HEK293 (cell line): ENCODE measurements at regions not wholly inside any gene's neighbourhood (a gene's known extent, or its start where the extent isn't known, plus 50 kb on each side); places are given as distances from the start of the nearest gene placed in this dataset.

Source experiments
- CTCF ChIP-seq: fragments of 450-650 bp; formaldehyde crosslinking; IDR thresholded peaks from 2 replicates; pipeline ENCODE4 v1.5.1; 2016; ENCODE audit warnings: missing biosample characterization, missing genetic modification characterization
- REPIN1 ChIP-seq: fragments of 450-650 bp; formaldehyde crosslinking; IDR thresholded peaks from 2 replicates; pipeline ENCODE4 v1.5.1; 2017; ENCODE audit warnings: missing biosample characterization, missing genetic modification characterization, low read depth
- ZNF354C ChIP-seq: fragments of 450-650 bp; formaldehyde crosslinking; IDR thresholded peaks from 2 replicates; pipeline ENCODE4 v1.5.1; 2016; ENCODE audit warnings: missing biosample characterization, missing genetic modification characterization, low read depth, borderline replicate concordance

GRCh38 chr6:168871642-168872315 lies 381.9 kb downstream of the THBS2 start:
- no peak for TF ChIP-seq CTCF (tag by site-specific recombination)
- TF ChIP-seq REPIN1 (tag by site-specific recombination), result no peak
- TF ChIP-seq ZNF354C (tag by site-specific recombination), result no peak
